HG03469 (cell line): ENCODE measurements at regions not wholly inside any gene's neighbourhood (a gene's known extent, or its start where the extent isn't known, plus 50 kb on each side); places are given as distances from the start of the nearest gene placed in this dataset.
A peak's percentile ranks its signal among the peaks of the same experiment; 100 is the strongest.
"Not testable (repeated sequence)": the region's sequence is repeated elsewhere in the genome, so short reads cannot be mapped to it uniquely, and the experiment has no call there.

Source experiments
- ATAC-seq: cut with Tn5 transposase; IDR thresholded peaks from one replicate; pipeline ENCODE4 v1.9.1; 2021; ENCODE audit warnings: mild to moderate bottlenecking, moderate library complexity, moderate number of reproducible peaks; ENCODE audit not compliant: unreplicated experiment

DNA sequence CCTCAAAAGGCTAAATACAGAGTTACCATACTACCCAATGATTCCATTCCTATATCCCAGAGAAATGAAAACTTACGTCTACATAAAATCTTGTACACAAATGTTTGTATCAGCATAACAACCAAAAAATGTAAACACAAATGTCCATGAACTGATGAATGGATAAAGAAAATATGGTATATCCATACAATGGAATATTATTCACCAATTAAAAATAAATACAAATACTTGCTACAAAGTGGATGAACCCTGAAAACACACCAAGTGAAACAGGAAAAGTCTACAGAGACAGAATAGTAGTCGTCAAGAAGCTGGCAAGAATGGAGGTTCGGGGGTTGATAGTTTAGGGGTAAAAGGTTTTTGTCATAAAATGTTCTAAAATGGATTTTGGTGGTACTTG is 54.0 kb upstream of the ANKRD28 start:
- ATAC-seq, result no peak

DNA sequence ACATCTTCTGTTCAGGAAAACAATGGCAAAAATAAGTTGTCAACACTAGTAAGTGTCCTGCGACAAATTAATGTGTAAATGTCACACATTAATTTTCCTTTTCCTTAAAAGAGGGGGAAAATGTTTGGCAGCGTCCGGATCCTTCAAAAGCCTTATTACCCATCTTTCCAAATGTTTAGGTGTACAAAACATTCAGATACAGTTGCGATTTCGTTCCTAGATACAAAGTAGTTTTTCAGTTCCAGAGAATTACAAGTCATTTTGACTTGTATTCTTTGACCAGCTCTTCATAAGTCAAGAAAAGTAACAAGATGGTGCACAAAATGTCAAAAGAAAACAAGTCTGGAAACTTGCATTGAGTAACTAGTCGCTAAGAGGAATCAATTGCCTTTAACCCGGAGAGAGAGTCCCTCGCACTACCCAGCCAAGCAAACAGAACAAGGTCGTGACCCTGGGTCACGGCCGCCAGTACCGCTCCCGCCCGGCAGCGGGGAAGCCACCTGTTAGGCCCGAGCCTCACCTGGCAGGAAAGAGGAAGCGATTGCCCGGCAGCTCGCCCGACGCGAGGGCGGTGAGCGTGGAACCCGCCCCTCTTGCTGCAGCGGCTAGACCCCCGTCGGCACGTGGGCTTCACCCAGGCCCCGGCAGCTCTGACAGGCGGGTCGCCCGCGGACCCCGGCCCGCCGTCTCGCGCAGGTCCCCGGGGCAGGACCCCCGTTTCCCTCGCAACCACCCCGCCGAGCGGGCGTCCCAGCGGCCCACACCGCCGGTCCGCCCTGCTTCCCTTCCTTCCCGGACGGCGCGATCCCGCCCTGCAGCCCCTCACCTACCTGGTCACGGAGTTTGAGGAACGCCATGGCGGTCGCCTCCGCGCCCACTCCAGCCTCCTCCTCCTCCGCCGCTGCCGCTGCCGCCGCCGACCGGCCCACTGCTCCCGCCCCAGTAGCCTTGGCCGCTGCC is 61.0 kb upstream of the ANKRD28 start:
- peak; percentile 63 for ATAC-seq

DNA sequence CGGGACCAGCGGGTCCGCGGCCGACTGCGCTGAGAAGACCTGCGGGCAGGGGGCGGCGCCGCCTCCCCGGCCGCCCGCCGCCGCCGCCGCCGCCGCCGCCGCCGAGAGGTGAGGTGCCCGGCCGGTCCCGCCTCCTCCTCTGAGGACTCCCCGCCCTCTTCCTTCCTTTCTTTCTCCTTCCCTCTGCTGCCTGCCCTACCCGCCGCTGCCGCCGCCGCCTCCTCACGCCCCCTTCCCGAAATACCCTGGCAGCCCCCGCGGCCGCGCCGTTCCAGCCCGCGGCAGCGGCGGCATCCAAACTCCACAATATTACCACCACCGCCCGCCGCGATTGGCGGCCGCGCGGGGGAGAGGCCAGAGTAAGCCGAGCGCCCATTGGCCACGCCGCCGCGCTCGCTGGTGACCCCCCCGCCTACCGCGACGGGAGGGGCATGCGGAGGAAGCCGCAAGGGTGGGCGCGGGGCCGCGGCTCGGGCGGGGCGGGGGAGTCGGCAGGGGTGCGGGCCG is 61.8 kb upstream of the ANKRD28 start:
- peak; percentile 54 for ATAC-seq

DNA sequence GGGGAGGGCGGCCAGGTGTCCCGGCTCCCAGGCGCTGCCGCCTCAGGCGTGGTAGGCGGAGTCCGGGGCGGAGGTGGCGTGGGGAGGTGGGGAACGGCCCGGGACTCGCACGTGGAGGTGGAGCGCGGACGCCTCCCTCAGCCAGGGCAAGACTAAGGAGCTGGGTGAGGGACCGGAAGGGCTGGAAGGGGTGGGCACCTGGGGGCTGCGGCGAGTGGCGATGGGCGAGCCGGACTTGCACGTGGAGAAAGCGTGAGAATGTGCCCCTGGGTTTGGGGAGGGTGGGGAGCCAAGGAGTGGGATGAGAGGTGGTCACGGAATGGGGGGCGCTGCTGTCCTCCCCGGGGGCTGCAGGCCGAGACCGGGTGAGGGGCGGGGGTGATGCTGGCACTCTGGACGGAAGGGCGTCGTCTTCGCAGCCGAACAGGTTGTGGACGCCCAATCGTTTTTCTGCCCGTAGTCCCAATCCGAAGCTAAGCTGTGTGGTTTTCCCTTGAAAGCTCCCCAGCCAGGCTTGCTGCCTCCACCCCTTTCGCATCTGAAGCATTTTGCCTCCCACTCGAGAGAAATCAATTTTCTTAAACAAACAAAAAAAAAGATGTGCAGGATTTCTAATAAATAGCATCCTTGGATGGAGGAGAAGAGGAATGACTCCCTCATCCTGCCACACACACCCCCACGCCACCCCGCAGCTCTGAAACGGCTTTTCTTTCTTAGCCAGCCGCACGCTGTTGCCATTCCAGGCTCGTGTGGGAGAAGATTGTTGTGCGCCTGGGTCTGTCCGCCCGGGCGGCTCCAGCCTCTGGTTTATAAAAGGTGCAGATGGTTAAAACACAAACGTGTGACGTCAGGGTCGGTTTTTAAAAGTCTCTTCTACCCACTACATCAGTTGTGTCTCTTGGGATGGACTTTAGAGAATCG is 62.5 kb upstream of the ANKRD28 start:
- ATAC-seq, result peak; percentile 16

DNA sequence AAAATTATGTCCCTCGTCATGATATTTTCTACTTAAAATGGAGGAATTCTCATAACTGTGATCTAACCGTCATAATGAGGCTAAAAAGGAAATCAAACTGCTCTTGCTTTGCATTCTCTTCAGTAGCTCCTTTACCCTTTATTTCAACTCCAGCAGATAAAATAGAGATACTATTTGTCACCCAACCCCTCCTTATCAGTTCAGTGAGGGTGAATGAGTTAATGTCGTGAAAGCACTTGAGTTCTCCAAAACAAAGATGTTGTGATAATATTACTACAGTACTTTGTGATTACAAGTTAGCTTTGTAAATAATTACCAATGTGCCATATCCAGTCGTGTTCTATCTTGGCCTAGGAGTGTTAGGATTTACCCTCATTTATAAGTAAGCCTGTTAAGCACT is 63.4 kb upstream of the ANKRD28 start:
- ATAC-seq, result no peak

DNA sequence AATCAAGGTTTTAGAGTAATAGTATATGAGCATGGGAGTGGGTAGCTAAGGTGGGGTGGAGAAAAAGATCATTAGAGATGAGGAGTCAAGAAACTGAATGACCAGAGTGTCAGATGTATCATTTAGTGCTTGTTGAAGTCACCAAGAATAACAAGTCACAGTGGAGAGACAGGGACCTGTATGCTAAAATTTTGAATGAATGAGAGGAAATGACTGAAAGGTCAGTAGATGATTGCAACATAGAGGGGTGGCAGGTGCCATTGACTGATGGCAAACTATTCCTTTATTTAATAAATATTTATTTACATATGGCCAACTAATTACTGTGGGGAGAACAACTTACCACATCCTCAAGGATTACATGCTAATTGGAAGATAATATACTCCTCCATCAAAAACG is 75.0 kb upstream of the ANKRD28 start:
- ATAC-seq, result no peak

DNA sequence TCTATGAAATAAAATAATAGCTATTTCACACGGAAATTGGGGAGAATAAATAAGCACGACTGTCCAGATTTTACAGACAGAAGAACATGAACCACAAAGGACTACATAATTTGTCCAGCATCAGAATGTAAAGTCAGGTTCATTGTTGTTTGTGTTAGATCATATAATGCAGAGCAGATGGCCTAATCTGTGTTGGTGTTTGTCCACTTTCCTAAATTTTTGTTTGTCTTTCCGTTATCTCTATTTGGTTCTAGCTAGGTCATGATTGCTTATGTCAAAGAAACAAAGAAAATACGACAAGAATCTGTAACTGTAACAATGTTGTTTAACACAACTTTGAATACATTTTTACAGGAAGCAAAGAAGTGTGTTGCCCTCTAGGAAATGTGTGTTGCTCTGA is 75.6 kb upstream of the ANKRD28 start:
- no peak for ATAC-seq

DNA sequence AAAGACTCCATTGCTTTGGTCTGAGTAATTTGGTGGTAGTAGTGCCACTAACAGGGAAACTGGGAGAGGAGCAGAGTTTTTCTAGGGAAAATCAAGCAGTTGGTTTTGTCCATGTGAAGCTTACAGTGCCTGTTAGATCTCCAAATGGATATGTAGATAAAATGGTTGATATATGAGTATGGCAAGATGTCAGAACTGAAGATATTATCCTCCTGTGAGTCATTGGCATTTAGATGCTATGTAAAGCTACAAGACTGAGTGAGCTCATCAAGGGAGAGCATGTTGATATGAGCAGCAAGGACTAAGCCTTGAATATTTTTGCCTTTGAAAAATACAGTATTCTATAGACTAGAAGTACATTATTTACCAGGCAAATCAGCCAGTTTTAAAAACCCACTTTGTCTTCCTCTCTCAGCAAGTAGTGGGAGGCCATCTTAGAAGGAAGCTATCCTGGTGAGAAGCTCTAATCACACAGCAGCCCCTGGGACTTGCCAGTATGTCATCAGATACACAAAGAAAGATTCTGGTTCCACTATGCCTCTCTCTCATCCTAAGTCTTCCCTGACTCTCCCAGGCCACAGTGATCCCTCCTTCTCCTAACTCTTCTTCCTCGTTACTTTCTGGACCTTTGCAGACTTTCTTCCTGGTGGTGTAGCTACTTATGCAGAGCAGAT is 77.4 kb upstream of the ANKRD28 start:
- no peak for ATAC-seq

DNA sequence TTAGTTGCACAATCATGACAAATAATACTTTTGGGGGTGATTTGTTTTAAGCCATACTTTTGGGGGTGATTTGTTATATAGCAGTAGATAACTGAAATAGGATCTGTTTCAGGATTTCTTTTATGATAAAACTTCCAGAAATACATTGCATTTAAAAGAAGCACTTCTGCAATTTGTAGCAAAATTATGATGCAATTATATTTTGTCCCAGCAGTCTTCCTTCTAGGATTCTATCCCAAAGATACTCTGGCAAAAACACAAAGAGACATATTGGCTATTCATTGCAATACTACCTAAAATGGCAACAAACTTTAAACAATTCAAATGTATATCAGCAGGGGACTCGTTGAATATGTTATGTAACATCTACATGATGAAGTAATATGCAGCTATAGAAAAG is 78.9 kb upstream of the ANKRD28 start:
- ATAC-seq, result no peak

DNA sequence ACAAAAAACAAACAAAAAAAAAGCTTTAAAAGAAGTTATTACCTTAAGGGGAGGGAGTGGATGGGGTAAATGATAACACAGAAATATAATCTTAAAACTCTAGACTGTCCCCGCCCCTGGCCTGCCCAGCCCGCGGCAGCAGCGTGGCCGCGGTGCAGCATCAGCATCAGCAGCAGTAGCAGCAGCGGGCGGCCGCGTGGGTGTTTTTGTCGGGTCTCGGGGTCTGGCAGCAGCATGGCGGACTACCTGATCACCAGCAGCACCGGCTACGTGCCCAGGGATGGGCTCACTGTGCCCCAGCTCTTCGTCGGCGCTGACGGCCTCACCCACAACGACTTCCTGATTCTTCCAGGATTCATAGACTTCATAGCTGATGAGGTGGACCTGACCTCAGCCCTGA is 80.0 kb upstream of the ANKRD28 start:
- ATAC-seq, result no peak

DNA sequence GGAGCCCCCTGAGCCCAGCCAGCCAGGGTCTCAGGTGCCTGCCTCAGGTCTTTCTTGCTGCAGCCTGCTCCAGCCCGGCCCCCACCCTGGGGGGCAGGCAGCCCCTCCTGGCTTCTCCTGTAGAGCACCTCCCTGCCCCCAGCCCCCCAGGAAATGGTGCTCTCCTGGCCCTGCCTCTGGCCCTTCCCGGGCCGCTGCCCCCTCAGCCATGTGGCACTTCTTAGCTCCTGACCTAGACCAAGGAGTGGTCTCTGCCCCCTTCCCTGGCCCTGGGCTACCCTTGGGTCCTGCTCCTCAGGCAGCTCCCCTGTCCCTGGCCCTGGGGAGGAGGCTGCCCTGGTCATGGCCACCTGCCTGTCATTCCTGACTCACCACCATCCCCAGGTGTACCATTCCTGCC is 82.0 kb upstream of the ANKRD28 start:
- ATAC-seq, result not testable (repeated sequence)

DNA sequence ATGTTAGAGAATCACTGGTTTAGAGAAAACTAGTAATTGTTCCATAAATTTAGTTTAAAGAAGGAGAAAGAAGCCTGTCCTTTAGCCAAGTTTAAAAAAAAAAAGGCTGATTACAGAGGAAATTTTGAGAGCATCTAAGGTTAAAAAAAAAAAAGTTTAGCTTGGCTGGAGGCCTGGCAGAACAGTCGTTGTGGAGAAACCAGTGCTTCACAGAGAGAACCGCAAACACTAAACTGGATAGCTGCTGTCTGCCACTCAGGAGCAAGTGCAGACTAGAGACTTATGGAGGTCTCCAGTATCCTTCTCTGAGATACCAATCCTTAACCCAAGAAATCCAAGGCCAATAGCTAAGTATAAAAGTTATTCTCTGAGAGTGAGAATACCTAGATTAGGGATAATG is 84.8 kb upstream of the ANKRD28 start:
- no peak for ATAC-seq

DNA sequence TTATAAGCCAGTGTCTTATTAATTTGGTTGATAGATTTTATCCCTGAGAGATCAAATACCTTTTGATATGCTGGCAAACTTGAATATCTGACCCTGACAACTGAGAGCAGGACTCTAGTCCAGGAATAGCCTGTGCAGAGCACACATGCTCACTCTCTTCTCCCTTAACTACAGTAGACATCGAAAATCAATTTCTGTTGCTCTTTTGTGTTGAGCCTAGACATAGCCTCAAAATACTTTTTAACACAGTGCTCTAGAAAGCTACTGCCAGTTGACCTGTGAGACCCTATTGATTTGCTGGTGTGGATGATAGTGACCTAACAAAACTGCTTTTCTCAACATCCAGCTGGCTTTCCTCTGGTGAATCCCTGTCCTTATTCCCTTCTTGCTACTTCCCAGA is 86.4 kb upstream of the ANKRD28 start:
- no peak for ATAC-seq

DNA sequence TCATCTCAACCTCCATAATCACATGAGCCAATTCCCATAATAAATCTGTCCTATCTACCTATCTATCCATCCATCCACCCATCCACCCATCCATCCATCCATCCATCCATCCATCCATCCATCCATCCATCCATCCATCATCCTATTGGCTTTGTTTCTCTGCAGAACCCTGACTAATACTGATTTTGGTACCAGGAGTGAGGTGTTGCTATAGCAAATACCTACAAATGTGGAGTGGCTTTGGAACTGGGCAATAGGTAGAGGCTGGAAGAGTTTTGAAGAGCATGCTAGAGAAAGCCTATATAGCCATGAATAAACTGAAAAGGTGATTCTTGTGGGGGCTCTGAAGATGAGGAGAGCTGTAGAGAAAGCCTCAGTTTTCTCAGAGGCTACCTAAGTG is 88.7 kb upstream of the ANKRD28 start:
- ATAC-seq, result no peak

DNA sequence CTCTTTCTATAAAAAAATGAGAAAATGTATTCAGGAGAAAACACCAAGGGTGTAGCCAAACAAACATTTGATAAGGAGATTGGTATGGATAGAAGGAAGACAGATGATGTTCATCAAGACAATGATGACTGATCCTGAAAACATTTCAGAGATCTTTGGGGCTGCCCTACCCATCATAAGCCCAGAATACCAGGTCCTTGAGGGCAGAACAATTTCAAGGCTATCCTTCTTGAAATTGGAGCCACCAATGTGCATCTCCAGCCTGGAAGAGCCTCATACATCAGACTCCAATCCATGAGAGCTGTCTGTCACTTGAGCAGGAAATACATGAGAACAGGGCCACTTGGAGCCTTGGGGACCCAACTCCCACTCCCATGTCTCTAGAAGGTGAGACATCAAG is 89.5 kb upstream of the ANKRD28 start:
- ATAC-seq, result no peak

DNA sequence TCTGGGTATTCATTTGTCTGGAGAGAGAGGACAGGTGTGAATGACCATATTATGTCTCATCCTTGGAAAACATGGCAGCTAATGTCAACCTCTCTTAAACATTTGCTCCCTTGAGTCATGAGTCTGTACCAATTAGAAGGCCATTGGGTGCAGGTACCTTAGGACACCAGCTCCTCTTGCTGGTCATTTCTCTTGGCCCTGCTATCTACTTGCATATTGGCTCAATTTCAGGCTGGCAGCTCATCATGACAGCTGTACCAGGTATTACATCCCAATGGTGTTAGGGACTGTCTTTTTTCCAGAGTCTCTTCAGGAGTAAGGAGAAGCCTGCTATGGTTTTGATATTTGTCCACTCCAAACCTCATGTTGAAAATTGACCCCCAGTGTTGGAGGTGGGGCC is 92.2 kb upstream of the ANKRD28 start:
- no peak for ATAC-seq

DNA sequence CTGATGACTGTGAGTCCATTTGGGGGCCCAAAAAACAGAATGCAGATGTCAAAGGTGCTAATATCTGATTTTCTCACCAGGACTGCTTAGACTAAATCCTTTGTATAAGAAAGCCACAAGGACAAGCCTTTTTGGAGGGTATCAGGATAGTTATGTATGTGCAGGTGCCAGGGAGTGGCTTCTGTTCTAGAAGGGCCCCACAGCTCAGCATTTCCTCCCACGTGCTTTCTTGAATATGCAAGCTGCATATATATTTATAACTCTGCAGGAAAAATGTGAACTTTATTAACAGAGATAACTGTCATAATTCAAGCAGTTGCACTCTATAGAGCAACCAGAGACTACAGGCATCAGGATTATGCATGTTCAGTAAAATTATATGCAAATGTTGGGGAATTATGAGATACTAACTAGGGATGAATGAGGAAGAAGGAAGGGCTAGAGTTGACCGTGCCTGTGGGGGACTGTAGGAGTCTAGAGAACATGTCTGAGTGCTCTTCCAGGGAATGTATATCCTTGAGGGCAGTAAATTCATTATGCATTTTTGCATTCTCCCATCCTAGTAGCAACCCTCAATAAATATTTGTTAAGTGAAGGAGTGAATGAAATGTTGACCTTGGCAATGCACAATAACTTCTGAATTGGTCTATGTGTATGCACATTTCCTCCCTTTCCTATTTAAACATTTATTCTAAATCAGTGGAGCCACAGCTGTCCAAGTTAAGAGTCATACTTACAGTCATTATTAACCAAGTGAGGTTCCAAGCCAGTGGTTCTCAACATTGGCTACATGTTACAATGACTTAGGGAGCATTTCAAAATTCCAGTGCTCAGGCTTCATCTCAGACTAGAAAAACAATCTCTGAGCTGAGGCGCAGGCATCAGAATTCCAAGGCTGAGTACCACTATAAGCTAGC is 94.8 kb upstream of the ANKRD28 start:
- no peak for ATAC-seq

DNA sequence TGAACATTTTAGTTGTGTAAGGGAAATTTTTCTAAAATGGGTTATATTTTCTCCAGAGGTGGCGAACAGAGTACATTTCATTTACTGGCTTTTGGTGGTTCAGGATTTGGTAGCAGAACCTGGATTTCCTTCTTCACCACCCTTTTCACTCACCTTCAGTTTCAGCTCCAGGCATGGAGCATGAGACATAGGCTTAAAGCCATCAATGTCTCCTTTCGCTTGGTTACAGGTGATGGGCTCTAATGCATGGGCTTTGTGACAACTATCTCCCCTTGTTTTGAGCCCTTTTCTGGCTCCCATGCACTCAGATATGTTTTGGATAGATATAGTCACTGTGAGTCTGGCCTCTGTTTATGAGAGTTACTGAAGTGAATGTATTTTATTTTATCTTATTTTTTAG is 96.6 kb upstream of the ANKRD28 start:
- ATAC-seq, result no peak

DNA sequence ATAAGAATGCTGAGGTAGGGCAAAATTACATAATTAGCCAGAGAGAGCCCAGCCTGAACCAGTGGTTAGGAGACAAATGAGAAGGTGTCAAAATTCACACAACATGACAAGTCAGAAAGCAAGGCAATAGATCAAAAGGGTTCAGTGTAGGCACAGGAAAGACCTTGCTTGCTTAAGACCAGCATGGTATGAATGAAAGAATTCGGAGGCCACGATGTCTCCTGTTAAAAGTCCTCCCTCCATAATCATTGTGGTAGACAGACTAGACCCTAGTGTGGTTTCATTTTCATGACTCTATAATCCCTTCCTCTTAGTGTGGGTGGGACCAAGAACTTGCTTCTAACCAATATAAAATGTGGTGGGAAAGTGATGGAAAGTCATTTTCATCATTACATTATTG is 98.7 kb upstream of the ANKRD28 start:
- ATAC-seq, result no peak

DNA sequence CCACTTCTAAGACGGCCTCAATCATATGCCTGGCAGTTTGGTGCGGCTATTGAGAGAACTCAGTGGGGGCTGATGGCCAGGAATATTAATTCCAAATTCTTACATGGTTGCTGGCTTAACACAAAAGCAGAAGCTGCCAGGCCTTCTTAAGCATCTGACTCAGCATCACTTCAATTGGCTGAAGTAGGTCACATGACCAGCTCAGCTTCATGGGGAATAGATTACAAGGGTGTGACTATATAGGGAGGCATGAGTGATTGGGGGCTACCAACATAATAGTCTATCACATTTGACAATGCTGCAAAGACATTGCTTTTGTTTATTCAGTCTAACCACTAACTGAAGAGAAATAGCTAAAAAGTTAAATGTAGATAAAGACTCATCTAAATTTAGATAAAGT is 101.6 kb upstream of the ANKRD28 start:
- ATAC-seq, result no peak
